ENCODE measurements at regions not wholly inside any gene's neighbourhood (a gene's known extent, or its start where the extent isn't known, plus 50 kb on each side); places are given as distances from the start of the nearest gene placed in this dataset.

DNA sequence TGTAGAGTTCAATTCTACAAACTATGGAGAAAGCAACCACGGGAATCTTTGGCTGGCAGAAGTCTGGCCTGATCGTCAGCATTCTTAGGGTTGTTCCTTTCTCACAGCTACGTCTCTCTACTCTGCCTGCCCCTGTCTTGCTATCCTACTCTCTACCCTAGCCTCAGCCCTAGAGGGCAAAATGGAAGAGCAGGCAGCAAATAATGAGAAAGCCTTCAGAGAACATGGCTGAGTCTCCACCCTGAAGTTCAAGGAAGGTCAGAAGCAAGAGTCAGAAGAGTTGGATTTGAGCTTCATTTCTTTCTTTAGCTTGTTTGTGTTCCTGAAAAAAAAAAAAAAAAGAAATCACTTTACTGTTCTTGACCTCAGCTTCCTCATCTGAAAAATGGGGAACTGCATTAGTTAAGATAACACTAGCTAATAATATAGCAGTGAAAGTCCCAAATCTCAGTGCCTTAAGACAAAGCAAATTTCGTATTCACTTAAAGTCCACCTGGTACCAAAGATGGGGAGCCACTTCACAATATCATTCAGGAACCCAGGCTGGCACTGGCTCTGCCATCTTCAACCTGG lies 50.2 kb upstream of the CCND2 start:
- H3K79me2 ChIP-seq (ENCODE audit: low read depth) = no peaks in the 10 kb centered on the region
- H3K4me3 ChIP-seq = no peak overlapping the region
- H3K27ac ChIP-seq = no peak overlapping the region
- H3K9me3 ChIP-seq (ENCODE audit: insufficient read depth, low read depth) = no peaks in the 10 kb centered on the region
- CTCF ChIA-PET = no interaction called here
- no peak overlapping the region for H3K4me2 ChIP-seq
- no peaks in the 10 kb centered on the region for H4K20me1 ChIP-seq (ENCODE audit: insufficient read depth)
- H3K27me3 ChIP-seq (ENCODE audit: insufficient read depth, low read depth) = peaks cover 56% of the 10 kb centered on the region
- no peaks in the 10 kb centered on the region for H3F3A ChIP-seq (ENCODE audit: insufficient read depth, low read depth)
- BruUV-seq (replicated peaks) = no TSS peak
- intact Hi-C loops (cut with micrococcal nuclease; ENCODE audit: unreplicated experiment) = no loop called here
- POLR2A ChIA-PET (ENCODE audit: unreplicated experiment) = no interaction called here
- H3K9me2 ChIP-seq (ENCODE audit: insufficient read depth) = no peaks in the 10 kb centered on the region
- DNase-seq = no peak
- no peak overlapping the region for H2AFZ ChIP-seq
- no peaks in the 10 kb centered on the region for H3K4me1 ChIP-seq (replicated peaks; ENCODE audit: insufficient read depth)
- H3K36me3 ChIP-seq (ENCODE audit: low read depth) = no peaks in the 10 kb centered on the region
- no peak for TF ChIP-seq EZH2 (IDR thresholded peaks at IDR 0.05; ENCODE audit: low read depth)
- TF ChIP-seq, protein P1, sequence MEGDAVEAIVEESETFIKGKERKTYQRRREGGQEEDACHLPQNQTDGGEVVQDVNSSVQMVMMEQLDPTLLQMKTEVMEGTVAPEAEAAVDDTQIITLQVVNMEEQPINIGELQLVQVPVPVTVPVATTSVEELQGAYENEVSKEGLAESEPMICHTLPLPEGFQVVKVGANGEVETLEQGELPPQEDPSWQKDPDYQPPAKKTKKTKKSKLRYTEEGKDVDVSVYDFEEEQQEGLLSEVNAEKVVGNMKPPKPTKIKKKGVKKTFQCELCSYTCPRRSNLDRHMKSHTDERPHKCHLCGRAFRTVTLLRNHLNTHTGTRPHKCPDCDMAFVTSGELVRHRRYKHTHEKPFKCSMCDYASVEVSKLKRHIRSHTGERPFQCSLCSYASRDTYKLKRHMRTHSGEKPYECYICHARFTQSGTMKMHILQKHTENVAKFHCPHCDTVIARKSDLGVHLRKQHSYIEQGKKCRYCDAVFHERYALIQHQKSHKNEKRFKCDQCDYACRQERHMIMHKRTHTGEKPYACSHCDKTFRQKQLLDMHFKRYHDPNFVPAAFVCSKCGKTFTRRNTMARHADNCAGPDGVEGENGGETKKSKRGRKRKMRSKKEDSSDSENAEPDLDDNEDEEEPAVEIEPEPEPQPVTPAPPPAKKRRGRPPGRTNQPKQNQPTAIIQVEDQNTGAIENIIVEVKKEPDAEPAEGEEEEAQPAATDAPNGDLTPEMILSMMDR (conservative IDR thresholded peaks at IDR 0.05) = no peak

DNA sequence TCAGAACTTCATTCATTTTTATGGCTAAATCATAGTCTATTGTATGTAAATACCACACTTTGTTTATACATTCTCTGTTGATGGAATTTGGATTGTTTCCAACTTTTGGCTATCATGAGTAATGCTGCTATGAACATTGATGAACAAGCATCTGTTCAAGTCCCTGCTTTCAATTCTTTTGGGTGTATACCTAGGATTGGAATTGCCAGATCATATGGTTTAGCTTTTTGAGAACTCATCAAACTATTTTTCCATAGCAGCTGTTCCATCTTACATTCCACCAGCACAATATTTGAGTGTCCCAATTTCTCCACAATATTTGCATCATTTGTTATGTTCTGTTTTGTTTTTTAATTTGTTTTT lies 52.3 kb upstream of the CCND2 start:
- DNase-seq = no peak
- Histone ChIP-seq H3K27ac (no peak overlapping the region), H3K9me3 (ENCODE audit: insufficient read depth, low read depth) (no peaks in the 10 kb centered on the region), H3K36me3 (ENCODE audit: low read depth) (no peaks in the 10 kb centered on the region), H3F3A (ENCODE audit: insufficient read depth, low read depth) (no peaks in the 10 kb centered on the region), H4K20me1 (ENCODE audit: insufficient read depth) (no peaks in the 10 kb centered on the region), H2AFZ (no peak overlapping the region), H3K4me2 (no peak overlapping the region), H3K9me2 (ENCODE audit: insufficient read depth) (no peaks in the 10 kb centered on the region), H3K79me2 (ENCODE audit: low read depth) (no peaks in the 10 kb centered on the region), H3K4me1 (replicated peaks; ENCODE audit: insufficient read depth) (no peaks in the 10 kb centered on the region), H3K27me3 (ENCODE audit: insufficient read depth, low read depth) (peaks cover 52% of the 10 kb centered on the region), H3K4me3 (no peak overlapping the region)
- no TSS peak for BruUV-seq (replicated peaks)
- POLR2A ChIA-PET (ENCODE audit: unreplicated experiment) = no interaction called here
- CTCF ChIA-PET = no interaction called here
- intact Hi-C loops (cut with micrococcal nuclease; ENCODE audit: unreplicated experiment) = no loop called here
- no peak for TF ChIP-seq EZH2 (IDR thresholded peaks at IDR 0.05; ENCODE audit: low read depth)
- TF ChIP-seq, protein P1 (conservative IDR thresholded peaks at IDR 0.05) = no peak

DNA sequence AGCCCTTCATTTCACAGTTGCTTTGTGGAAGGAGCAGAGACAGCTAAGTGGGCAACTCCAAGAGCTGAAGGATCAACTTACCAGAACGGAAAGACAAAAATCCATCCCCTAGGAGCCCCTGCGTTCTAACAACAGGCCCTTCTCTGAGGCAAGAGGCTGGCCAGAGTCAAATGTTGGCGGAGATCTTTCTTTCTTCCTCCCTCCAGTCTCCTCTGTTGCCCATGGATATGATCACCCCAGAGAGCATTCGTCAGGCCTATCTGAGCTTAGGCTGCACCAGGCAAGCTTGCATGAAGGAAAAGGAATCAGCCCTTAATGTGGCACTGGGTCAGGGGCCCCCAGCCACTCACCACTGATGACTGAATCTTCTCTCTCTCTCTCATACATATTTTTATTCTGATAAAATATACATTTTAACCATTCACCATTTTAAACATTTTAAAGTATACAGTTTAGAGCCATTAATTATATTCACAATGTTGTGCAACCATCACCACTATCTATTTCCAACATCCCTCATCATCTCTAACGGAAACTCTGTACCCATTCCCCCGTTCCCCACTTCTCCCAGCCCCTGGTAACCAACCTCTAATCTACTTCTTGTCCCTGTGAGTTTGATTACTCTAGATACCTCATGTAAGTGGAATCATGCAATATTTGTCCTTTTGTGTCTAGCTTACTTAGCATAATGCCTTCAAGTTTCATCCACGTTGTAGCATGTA lies 52.9 kb upstream of the CCND2 start:
- H3K9me3 ChIP-seq (ENCODE audit: insufficient read depth, low read depth) = no peaks in the 10 kb centered on the region
- no peak overlapping the region for H2AFZ ChIP-seq
- TF ChIP-seq, protein P1 (conservative IDR thresholded peaks at IDR 0.05) = no peak
- no peak for TF ChIP-seq EZH2 (IDR thresholded peaks at IDR 0.05; ENCODE audit: low read depth)
- ChIA-PET POLR2A (ENCODE audit: unreplicated experiment) (no interaction called here), CTCF (no interaction called here)
- H4K20me1 ChIP-seq (ENCODE audit: insufficient read depth) = no peaks in the 10 kb centered on the region
- BruUV-seq (replicated peaks) = no TSS peak
- H3K27me3 ChIP-seq (ENCODE audit: insufficient read depth, low read depth) = peaks cover 52% of the 10 kb centered on the region
- no peak overlapping the region for H3K4me2 ChIP-seq
- no peaks in the 10 kb centered on the region for H3K4me1 ChIP-seq (replicated peaks; ENCODE audit: insufficient read depth)
- H3K4me3 ChIP-seq = no peak overlapping the region
- H3K79me2 ChIP-seq (ENCODE audit: low read depth) = no peaks in the 10 kb centered on the region
- no peaks in the 10 kb centered on the region for H3K9me2 ChIP-seq (ENCODE audit: insufficient read depth)
- H3K36me3 ChIP-seq (ENCODE audit: low read depth) = no peaks in the 10 kb centered on the region
- H3K27ac ChIP-seq = no peak overlapping the region
- intact Hi-C loops (cut with micrococcal nuclease; ENCODE audit: unreplicated experiment) = no loop called here
- DNase-seq = no peak
- H3F3A ChIP-seq (ENCODE audit: insufficient read depth, low read depth) = no peaks in the 10 kb centered on the region

Measured in PC-9 (cell line).